Choroid plexus epithelial cell (primary cell): ENCODE measurements at regions not wholly inside any gene's neighbourhood (a gene's known extent, or its start where the extent isn't known, plus 50 kb on each side); places are given as distances from the start of the nearest gene placed in this dataset.
A peak's percentile ranks its signal among the peaks of the same experiment; 100 is the strongest.

ENCODE experiments used
- DNase-seq: peaks from one replicate; pipeline ENCODE4 v3.0.0-alpha.2; 2010; ENCODE audit warnings: low read depth
- H3K4me3 ChIP-seq: 2 replicates; pipeline ENCODE4 v1.5.1; 2011; ENCODE audit warnings: low read depth, mild to moderate bottlenecking, control low read depth, low read length, moderate library complexity
- TF ChIP-seq, protein P1 (sequence below): conservative IDR thresholded peaks from 2 replicates; pipeline ENCODE4 v1.5.1; 2011; ENCODE audit warnings: low read depth, mild to moderate bottlenecking, control low read depth, inconsistent platforms, low read length, moderate library complexity

GRCh38 chr2:228630786-228631185, 449.3 kb upstream of the SPHKAP start:
- no peak overlapping the region for H3K4me3 ChIP-seq
- TF ChIP-seq, protein P1, sequence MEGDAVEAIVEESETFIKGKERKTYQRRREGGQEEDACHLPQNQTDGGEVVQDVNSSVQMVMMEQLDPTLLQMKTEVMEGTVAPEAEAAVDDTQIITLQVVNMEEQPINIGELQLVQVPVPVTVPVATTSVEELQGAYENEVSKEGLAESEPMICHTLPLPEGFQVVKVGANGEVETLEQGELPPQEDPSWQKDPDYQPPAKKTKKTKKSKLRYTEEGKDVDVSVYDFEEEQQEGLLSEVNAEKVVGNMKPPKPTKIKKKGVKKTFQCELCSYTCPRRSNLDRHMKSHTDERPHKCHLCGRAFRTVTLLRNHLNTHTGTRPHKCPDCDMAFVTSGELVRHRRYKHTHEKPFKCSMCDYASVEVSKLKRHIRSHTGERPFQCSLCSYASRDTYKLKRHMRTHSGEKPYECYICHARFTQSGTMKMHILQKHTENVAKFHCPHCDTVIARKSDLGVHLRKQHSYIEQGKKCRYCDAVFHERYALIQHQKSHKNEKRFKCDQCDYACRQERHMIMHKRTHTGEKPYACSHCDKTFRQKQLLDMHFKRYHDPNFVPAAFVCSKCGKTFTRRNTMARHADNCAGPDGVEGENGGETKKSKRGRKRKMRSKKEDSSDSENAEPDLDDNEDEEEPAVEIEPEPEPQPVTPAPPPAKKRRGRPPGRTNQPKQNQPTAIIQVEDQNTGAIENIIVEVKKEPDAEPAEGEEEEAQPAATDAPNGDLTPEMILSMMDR: no peak
- DNase-seq: no peak

DNA sequence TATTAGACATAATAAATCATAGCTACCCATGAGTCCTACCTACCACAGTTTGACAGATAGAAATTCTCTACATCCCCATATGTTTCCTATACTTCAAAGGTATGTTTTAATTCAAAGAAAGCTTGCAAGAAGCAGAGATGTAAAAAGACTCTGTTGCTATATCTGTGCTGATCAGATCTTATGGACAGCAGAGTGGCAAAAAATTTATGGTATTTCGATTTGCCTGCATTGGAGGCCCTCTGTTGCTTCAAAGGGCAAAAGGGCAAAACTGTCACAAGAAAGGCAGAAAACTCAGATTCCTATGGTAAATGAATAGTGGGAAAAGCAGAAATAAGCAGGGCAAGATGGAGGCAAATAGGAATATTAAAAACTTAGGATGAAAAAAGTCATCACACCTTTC, 447.8 kb upstream of the SPHKAP start:
- H3K4me3 ChIP-seq: no peak overlapping the region
- DNase-seq: peak; percentile 39
- TF ChIP-seq, protein P1: no peak

DNA sequence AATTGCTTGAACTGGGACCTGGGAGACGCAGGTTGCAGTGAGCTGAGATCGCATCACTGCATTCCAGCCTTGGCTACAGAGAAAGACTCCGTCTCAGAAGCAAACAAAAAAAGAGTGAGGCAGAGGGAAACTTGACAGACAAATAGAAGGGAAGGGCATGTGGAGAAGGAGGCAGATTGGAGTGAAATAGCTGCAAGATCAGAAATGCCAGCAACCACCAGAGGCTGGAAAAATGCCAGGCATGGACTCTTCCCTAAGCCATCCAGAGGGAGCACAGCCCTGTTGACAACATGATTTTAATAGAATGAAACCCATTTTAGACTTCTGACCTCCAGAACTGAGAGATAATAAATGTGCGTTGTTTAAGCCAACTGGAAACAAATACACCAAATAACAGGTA, 447.2 kb upstream of the SPHKAP start:
- peak; percentile 5 for DNase-seq
- H3K4me3 ChIP-seq: no peak overlapping the region
- TF ChIP-seq, protein P1: no peak

DNA sequence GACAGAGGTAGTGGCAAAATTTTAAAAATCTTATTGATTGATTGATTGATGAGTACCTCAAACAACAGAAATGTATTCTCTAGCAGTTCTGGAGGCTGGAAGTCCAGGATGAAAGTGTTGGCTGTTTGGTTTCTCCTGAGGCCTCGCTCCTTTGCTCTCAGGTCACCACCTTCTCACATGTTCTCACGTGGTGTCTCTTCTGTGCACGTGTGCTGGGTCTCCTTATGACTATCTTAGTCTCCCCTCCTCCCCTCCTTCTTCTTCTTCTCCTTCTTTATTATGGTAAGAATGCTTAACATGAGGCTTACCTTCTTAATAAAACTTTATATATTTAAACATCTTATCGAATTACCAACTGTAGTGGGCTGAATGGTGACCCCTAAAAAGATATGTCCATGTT, 446.0 kb upstream of the SPHKAP start:
- TF ChIP-seq, protein P1: no peak
- no peak overlapping the region for H3K4me3 ChIP-seq
- DNase-seq: no peak

DNA sequence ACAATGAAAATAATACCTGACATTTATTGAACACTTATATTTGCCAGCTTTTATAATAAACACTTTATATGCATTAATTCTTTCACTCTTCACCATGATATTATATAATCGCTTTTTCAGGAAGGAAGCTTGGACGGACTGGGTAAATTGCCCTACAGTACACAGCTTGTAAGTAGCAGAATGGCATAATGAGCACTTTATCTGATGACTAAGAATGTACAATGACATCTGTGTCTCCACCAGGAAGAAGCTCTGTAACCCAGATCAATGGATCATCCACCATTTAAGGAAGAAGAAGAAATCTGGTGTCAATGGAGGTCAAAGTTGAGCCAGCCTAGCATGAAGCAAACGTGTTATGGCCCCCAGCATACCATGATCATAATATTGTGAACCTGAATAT, 444.0 kb upstream of the SPHKAP start:
- TF ChIP-seq, protein P1: no peak
- DNase-seq: no peak
- H3K4me3 ChIP-seq: no peak overlapping the region

DNA sequence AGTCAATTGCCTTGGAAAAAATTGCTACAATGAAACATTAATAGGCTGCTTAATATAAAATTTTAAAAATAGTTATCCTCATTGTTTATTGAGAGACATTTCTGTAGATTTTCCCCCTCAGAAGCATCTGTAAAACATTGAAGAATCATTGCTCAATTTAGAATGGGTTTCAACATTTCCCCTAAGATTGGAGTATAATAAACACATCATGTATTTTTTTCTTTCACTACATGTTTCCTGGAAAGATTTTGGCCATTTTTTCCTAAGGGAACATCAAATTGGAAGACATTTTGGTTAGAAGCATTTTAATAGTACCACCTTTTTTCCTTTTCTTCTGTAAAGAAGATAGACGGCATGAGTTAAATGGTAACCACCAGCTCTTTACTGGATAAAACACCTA, 443.2 kb upstream of the SPHKAP start:
- DNase-seq: no peak
- no peak overlapping the region for H3K4me3 ChIP-seq
- TF ChIP-seq, protein P1: no peak

DNA sequence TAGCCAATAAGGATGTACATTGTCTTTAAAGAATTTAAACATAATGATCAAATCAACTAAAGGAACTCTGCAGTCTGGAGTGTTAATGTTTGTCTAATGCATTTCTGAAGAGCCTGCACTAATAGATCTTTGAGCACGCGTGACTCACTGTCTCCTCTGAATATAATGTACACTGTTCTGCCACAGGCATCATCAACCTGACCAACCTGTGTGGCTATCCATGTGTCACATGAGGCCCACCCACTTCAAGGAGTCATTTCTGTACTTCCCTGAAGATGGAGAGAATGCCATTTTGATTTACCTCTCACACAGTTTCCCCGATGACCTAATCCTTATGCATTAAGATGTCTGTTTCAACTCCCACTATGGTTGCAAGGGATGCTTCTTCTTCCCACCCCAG, 434.0 kb upstream of the SPHKAP start:
- DNase-seq: no peak

More for the DNA sequence above, 434.0 kb upstream of the SPHKAP start:
- TF ChIP-seq, protein P1: no peak
- no peak overlapping the region for H3K4me3 ChIP-seq
